ENCODE measurements at regions not wholly inside any gene's neighbourhood (a gene's known extent, or its start where the extent isn't known, plus 50 kb on each side); places are given as distances from the start of the nearest gene placed in this dataset.

DNA sequence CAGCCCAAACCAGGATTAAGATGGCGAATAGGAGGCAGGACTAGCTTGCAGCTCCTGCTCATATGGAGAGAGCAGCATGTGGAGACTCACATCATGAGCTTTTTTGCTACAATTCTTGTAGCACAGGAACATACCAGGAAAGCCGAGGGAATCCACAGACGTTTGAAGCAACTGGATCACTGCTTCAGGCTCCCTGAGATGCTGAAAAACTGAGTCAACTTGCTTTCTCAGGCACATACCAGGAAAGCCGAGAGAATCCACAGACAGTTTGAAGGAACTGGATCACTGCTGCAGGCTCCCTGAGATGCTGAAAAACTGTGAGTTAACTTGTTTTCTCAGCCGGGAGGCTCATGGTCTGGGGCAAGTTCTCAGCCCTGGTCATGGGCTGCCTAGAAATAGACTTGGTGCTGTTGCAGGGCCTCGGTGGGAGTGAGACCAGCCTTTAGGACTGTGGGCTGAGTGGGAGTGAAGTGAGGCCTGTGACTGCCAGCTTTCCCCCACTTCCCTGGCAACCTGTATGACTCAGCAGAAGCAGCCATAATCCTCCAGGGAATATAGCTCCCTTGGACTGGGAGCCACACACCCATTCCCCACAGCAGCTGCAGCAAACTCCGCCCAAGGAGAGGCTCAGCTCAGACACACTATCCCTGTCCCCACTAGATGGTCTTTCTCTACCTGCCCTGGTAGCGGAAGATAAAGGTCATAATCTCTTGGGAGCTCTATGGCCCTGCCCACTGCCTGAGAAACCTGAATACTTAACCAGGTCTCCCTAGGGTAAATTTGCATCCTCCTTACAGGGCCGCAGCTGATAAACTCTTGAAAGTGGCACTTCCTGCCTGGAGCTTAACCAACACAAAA is 51.9 kb upstream of the PFN2 start:
- TF ChIP-seq, protein P1, sequence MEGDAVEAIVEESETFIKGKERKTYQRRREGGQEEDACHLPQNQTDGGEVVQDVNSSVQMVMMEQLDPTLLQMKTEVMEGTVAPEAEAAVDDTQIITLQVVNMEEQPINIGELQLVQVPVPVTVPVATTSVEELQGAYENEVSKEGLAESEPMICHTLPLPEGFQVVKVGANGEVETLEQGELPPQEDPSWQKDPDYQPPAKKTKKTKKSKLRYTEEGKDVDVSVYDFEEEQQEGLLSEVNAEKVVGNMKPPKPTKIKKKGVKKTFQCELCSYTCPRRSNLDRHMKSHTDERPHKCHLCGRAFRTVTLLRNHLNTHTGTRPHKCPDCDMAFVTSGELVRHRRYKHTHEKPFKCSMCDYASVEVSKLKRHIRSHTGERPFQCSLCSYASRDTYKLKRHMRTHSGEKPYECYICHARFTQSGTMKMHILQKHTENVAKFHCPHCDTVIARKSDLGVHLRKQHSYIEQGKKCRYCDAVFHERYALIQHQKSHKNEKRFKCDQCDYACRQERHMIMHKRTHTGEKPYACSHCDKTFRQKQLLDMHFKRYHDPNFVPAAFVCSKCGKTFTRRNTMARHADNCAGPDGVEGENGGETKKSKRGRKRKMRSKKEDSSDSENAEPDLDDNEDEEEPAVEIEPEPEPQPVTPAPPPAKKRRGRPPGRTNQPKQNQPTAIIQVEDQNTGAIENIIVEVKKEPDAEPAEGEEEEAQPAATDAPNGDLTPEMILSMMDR (IDR thresholded peaks at IDR 0.05) = no peak
- TF ChIP-seq POLR2A (IDR thresholded peaks at IDR 0.05) = no peak
